ENCODE measurements at regions not wholly inside any gene's neighbourhood (a gene's known extent, or its start where the extent isn't known, plus 50 kb on each side); places are given as distances from the start of the nearest gene placed in this dataset.
"Not testable (repeated sequence)": the region's sequence is repeated elsewhere in the genome, so short reads cannot be mapped to it uniquely, and the experiment has no call there.

DNA sequence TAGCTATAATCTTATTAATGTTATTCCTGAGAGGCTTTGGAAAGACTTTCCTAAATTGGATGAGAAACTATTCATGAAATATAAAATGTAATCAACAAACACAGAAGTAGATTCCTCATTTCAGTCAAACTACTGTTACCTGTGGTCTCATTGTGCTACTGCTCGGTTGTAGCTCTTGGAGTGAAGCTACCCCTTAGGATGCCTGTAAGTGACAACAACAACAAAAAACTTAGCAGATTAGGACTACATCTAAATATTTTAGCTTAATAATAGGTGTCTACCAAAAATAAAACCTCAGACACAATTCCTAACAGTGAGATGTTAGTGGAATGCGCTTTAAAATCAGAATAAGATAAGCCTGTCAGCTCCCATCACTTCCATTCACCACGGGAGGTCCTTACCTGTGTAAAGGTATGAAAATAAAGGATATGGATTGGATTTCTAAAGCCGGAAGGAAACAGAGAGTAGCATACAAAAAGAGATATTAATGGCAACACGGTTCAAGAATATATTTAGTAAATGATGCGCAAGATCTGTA is 369.2 kb downstream of the OSTF1 start:
- CTCF ChIA-PET, result no interaction called here
- Histone ChIP-seq H3K4me2 (no peak overlapping the region), H3K4me1 (no peaks in the 10 kb centered on the region), H3K9me3 (no peaks in the 10 kb centered on the region), H3K27ac (no peak overlapping the region), H3K4me3 (no peak overlapping the region)
- FAIRE-seq (no peak), ATAC-seq (no peak), DNase-seq (ENCODE audit: low read depth in 1 of 2, low spot score in 1 of 2) (no peak)
- no peak for TF ChIP-seq NPAS2 (CRISPR knock-in tag; IDR thresholded peaks at IDR 0.05; ENCODE audit: borderline replicate concordance)
- no peak for TF ChIP-seq EHMT2 (IDR thresholded peaks at IDR 0.05; ENCODE audit: low read depth)
- WGBS (ENCODE audit: missing lambda C conversion rate), result 21% methylated on average over 6 of the region's 6 CpGs
- POLR2A ChIA-PET, result no interaction called here

DNA sequence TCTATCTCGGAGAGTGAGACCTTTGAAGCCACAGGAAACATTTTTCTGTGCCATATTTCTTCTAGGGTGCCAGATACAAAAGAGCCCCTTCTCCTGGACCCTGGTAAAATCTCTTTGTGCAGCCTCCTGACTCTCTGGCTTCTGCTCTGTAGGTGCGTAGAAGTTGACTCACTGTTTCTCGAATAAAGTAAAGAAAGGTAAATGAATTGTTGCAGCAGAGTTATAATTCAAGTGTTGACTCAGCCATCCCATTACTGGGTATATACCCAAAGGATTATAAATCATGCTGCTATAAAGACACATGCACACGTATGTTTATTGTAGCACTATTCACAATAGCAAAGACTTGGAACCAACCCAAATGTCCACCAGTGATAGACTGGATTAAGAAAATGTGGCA is 371.0 kb downstream of the OSTF1 start:
- CTCF ChIA-PET; H3K4me3 ChIP-seq; H3K27ac ChIP-seq; DNase-seq (ENCODE audit: low read depth in 1 of 2, low spot score in 1 of 2); H3K4me2 ChIP-seq; H3K9me3 ChIP-seq; FAIRE-seq; POLR2A ChIA-PET; ATAC-seq; H3K4me1 ChIP-seq: not testable (repeated sequence)
- 3% methylated on average over 4 of the region's 4 CpGs for WGBS (ENCODE audit: missing lambda C conversion rate)

DNA sequence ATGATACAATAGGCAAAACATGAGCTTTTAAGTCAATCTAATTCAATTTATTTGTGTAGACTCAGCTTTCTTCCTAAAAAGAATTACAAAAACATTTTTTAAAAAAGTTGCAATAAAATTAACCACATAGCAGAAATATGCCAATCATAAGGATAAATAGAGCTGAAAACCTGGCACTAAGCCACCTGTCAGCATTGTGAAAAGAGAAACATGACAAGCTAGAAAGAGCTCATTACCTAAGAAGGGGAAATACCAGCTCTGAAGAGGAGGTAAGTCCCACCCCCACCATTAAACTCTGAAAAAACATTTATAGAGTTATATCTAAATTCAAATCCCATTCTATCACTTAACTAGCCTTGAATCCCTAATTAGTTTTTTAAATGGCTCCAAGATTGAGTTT is 372.9 kb downstream of the OSTF1 start:
- Histone ChIP-seq H3K27ac (no peak overlapping the region), H3K4me3 (no peak overlapping the region), H3K4me1 (no peaks in the 10 kb centered on the region), H3K9me3 (no peaks in the 10 kb centered on the region), H3K4me2 (no peak overlapping the region)
- DNase-seq (ENCODE audit: low read depth in 1 of 2, low spot score in 1 of 2) (no peak), ATAC-seq (no peak), FAIRE-seq (no peak)
- no peak for TF ChIP-seq ZC3H11A (IDR thresholded peaks at IDR 0.05)
- no peak for TF ChIP-seq JUNB (IDR thresholded peaks at IDR 0.05)
- no peak for TF ChIP-seq FOSL2 (IDR thresholded peaks at IDR 0.05)
- TF ChIP-seq FOSL2 (CRISPR knock-in tag; IDR thresholded peaks at IDR 0.05), result no peak
- TF ChIP-seq ZNF302 (CRISPR knock-in tag; IDR thresholded peaks at IDR 0.05), result no peak
- TF ChIP-seq EHMT2 (IDR thresholded peaks at IDR 0.05; ENCODE audit: low read depth), result no peak
- CTCF ChIA-PET, result interaction anchor here (0.8 to 1.2 kb wide), 2 partner anchors 17 to 261 kb away, joined by 3 to 4 read pairs; no protein-coding TSS in a partner anchor
- POLR2A ChIA-PET, result no interaction called here

DNA sequence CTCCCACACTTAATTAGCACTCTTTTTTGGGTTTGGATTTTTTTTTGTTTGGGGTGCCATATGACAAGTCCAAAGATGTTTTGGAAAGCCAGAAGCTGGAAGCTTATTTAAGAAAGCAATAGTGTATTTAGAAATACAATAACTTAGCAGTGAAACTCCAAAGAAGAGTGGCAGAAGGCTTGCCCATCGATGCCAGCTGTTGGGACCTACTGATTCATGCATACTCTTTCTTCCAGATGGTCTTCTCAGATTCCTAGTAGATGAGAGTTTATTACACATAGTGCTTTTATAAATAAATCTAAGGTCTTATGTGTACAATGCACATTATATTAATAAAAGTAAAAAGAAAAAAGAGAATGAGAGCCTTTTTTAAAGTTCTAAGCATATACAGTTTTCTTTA is 374.6 kb downstream of the OSTF1 start:
- ChIA-PET POLR2A (no interaction called here), CTCF (no interaction called here)
- no peak overlapping the region for H3K4me2 ChIP-seq
- no peak for DNase-seq (ENCODE audit: low read depth in 1 of 2, low spot score in 1 of 2)
- no peak overlapping the region for H3K4me3 ChIP-seq
- WGBS (ENCODE audit: missing lambda C conversion rate), result 0% methylated on average over 1 of the region's 1 CpG
- TF ChIP-seq RNF2 (IDR thresholded peaks at IDR 0.05; ENCODE audit: borderline replicate concordance, low read depth) (no peak), RAD21 (conservative IDR thresholded peaks at IDR 0.05 in 1 of 2, IDR thresholded peaks at IDR 0.05 in 1 of 2) (no peak), FOXS1 (CRISPR knock-in tag; IDR thresholded peaks at IDR 0.05) (no peak), TFCP2L1 (CRISPR knock-in tag; IDR thresholded peaks at IDR 0.05) (no peak), HEYL (CRISPR knock-in tag; IDR thresholded peaks at IDR 0.05) (no peak), POLR2AphosphoS2 (conservative IDR thresholded peaks at IDR 0.05; ENCODE audit: low read length) (no peak), ZFP36 (IDR thresholded peaks at IDR 0.05; ENCODE audit: borderline replicate concordance, partially characterized antibody) (no peak), RARB (CRISPR knock-in tag; IDR thresholded peaks at IDR 0.05) (no peak), CEBPB (IDR thresholded peaks at IDR 0.05) (no peak), ZNF302 (CRISPR knock-in tag; IDR thresholded peaks at IDR 0.05) (no peak)
- TF ChIP-seq, protein P1, sequence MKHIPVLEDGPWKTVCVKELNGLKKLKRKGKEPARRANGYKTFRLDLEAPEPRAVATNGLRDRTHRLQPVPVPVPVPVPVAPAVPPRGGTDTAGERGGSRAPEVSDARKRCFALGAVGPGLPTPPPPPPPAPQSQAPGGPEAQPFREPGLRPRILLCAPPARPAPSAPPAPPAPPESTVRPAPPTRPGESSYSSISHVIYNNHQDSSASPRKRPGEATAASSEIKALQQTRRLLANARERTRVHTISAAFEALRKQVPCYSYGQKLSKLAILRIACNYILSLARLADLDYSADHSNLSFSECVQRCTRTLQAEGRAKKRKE (CRISPR knock-in tag; IDR thresholded peaks at IDR 0.05; ENCODE audit: low read depth), result no peak
- TF ChIP-seq, protein P2, sequence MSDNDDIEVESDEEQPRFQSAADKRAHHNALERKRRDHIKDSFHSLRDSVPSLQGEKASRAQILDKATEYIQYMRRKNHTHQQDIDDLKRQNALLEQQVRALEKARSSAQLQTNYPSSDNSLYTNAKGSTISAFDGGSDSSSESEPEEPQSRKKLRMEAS (IDR thresholded peaks at IDR 0.05), result no peak
- H3K4me1 ChIP-seq, result no peaks in the 10 kb centered on the region
- no peak for ATAC-seq
- H3K9me3 ChIP-seq, result no peaks in the 10 kb centered on the region
- no peak overlapping the region for H3K27ac ChIP-seq
- no peak for FAIRE-seq

DNA sequence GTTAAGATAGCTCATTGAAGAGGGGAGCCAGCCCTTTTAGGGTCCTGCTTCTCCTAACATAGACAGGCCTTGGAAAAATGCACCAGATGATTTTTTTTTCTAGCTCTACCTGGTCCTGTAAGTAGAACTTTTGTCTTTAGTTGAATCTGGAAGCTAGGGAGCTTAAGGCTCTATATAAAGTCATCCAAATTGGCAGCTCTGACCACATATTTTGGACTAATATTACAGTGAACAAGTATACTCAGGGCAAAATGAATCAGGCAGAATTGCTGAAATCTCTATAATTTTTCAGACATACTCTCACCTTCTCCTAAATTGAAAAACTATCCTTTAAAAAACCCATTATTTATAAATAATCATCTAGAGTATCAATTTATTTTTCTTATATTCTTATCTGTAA is 375.6 kb downstream of the OSTF1 start:
- ATAC-seq (no peak), FAIRE-seq (no peak), DNase-seq (ENCODE audit: low read depth in 1 of 2, low spot score in 1 of 2) (no peak)
- no peaks in the 10 kb centered on the region for H3K9me3 ChIP-seq
- no peaks in the 10 kb centered on the region for H3K4me1 ChIP-seq
- POLR2A ChIA-PET, result no interaction called here
- CTCF ChIA-PET, result interaction anchor here (1.4 kb wide), 1 partner anchor 36 kb away, joined by 3 read pairs; no protein-coding TSS in a partner anchor
- no peak overlapping the region for H3K27ac ChIP-seq
- H3K4me2 ChIP-seq, result no peak overlapping the region
- TF ChIP-seq RNF2 (IDR thresholded peaks at IDR 0.05; ENCODE audit: borderline replicate concordance, low read depth) (no peak), EHMT2 (IDR thresholded peaks at IDR 0.05; ENCODE audit: low read depth) (no peak), HOXB13 (CRISPR knock-in tag; IDR thresholded peaks at IDR 0.05; ENCODE audit: low read depth) (no peak), NR3C1 (IDR thresholded peaks at IDR 0.05) (no peak), CBX8 (IDR thresholded peaks at IDR 0.05) (no peak), PHF8 (IDR thresholded peaks at IDR 0.05; ENCODE audit: borderline replicate concordance, low read depth) (no peak)
- H3K4me3 ChIP-seq, result no peak overlapping the region
